HCT116 (cell line): ENCODE measurements at regions not wholly inside any gene's neighbourhood (a gene's known extent, or its start where the extent isn't known, plus 50 kb on each side); places are given as distances from the start of the nearest gene placed in this dataset.

Source experiments
- ATAC-seq: fragments of 200-7000 bp; cut with Tn5 transposase; 2 replicates; pipeline ENCODE4 v1.9.1; 2020; ENCODE audit warnings: mild to moderate bottlenecking, moderate library complexity
- BruUV-seq: library from RNA; stranded (reverse); fragments of 400-500 nt; replicated peaks from 2 replicates; lab custom pipeline; 2021; lab: Mats Ljungman, UMichigan
- CTCF ChIA-PET: fragments of 300-600 bp; sonication (Branson Sonifier 250); formaldehyde crosslinking; loops from one replicate; lab custom pipeline; 2021; ENCODE audit warnings: antibody characterized with exemption; lab: Charles Lee
- POLR2A ChIA-PET: fragments of 300-600, 350-600 bp; sonication (Branson Sonifier 250); formaldehyde crosslinking; loops from one replicate; lab custom pipeline; 2021; ENCODE audit warnings: antibody characterized with exemption; lab: Charles Lee
- RAD21 ChIA-PET, 2 experiments: fragments of 300-600 bp; sonication (Branson Sonifier 250); formaldehyde crosslinking; loops; one replicate each; lab custom pipeline; 2023; ENCODE audit warnings: low total read pairs in 2 of 2; ENCODE audit not compliant: uncharacterized antibody in 2 of 2, unreplicated experiment in 2 of 2, low non-redundant PET in 1 of 2; lab: Charles Lee
- DNase-seq: peaks from one replicate; pipeline ENCODE4 v3.0.0-alpha.2; 2010; ENCODE audit warnings: low read depth, low spot score
- H2AFZ ChIP-seq: fragments of 200-600 bp; shearing (Covaris generic), sonication (generic); 2 replicates; pipeline ENCODE4 v1.6.1; 2017; ENCODE audit warnings: low read depth, mixed run types, mixed read lengths, antibody characterized with exemption, low read length; ENCODE audit not compliant: poor library complexity, severe bottlenecking
- H3K27ac ChIP-seq: 2 replicates; pipeline ENCODE4 v1.5.1; 2012; ENCODE audit warnings: low read depth, low read length
- H3K27me3 ChIP-seq: fragments of 200-600 bp; sonication (generic); 2 replicates; pipeline ENCODE4 v1.6.1; 2016; ENCODE audit warnings: mixed run types, low read length, mixed read lengths; ENCODE audit not compliant: insufficient read depth
- H3K36me3 ChIP-seq, 2 experiments: fragments of 200-500 bp in 1 of 2; fragments of 200-600 bp in 1 of 2; sonication (Bioruptor generic) in 1 of 2; sonication (generic) in 1 of 2; 2 replicates each; pipeline versions ENCODE4 v1.5.1 to v1.6.1; 2014 to 2016; ENCODE audit warnings: low read length in 2 of 2, inconsistent platforms in 1 of 2, mixed read lengths in 1 of 2, mixed run types in 1 of 2; ENCODE audit not compliant: insufficient read depth in 2 of 2, control insufficient read depth in 1 of 2
- H3K4me1 ChIP-seq, 2 experiments: fragments of 200-600 bp in 1 of 2; sonication (generic) in 1 of 2; 2 replicates each; pipeline versions ENCODE4 v1.5.1 to v1.6.1; 2012 to 2017; ENCODE audit warnings: low read length in 2 of 2, inconsistent platforms in 1 of 2, mild to moderate bottlenecking in 1 of 2, mixed read lengths in 1 of 2, mixed run types in 1 of 2, moderate library complexity in 1 of 2; ENCODE audit not compliant: insufficient read depth in 2 of 2, control insufficient read depth in 1 of 2
- H3K4me2 ChIP-seq: fragments of 200-600 bp; sonication (generic); 2 replicates; pipeline ENCODE4 v1.6.1; 2017; ENCODE audit warnings: mixed run types, low read length, mixed read lengths
- H3K4me3 ChIP-seq, 2 experiments: fragments of 200-600 bp in 1 of 2; sonication (generic) in 1 of 2; replicated peaks in 1 of 2; 2 replicates each; pipeline ENCODE4 v1.5.1; 2011 to 2016; ENCODE audit warnings: low read length in 2 of 2, control low read depth in 1 of 2, low read depth in 1 of 2, mild to moderate bottlenecking in 1 of 2, mixed read lengths in 1 of 2, mixed run types in 1 of 2
- H3K79me2 ChIP-seq: fragments of 200-600 bp; sonication (generic); 2 replicates; pipeline ENCODE4 v1.6.1; 2017; ENCODE audit warnings: mild to moderate bottlenecking, mixed run types, low read length, moderate library complexity, mixed read lengths; ENCODE audit not compliant: insufficient read depth
- H3K9ac ChIP-seq: fragments of 200-600 bp; sonication (generic); 2 replicates; pipeline ENCODE4 v1.6.1; 2016; ENCODE audit warnings: low read length, mixed read lengths
- H3K9me2 ChIP-seq: fragments of 200-600 bp; sonication (generic), shearing (Covaris generic); 2 replicates; pipeline ENCODE4 v1.6.1; 2017; ENCODE audit warnings: mixed run types, mild to moderate bottlenecking, moderate library complexity; ENCODE audit not compliant: insufficient read depth
- H3K9me3 ChIP-seq, 2 experiments: fragments of 200-500 bp in 1 of 2; fragments of 200-600 bp in 1 of 2; sonication (Bioruptor generic) in 1 of 2; sonication (generic) in 1 of 2; 2 replicates each; pipeline ENCODE4 v1.6.1; 2014 to 2017; ENCODE audit warnings: low read length in 2 of 2, mixed read lengths in 2 of 2, inconsistent platforms in 1 of 2, low read depth in 1 of 2, mild to moderate bottlenecking in 1 of 2, mixed run types in 1 of 2, moderate library complexity in 1 of 2; ENCODE audit not compliant: control insufficient read depth in 1 of 2, insufficient read depth in 1 of 2
- H4K20me1 ChIP-seq: fragments of 200-600 bp; sonication (generic), shearing (Covaris generic); 2 replicates; pipeline ENCODE4 v1.6.1; 2017; ENCODE audit warnings: mixed run types, mild to moderate bottlenecking, moderate library complexity; ENCODE audit not compliant: insufficient read depth
- ATF3 ChIP-seq: IDR thresholded peaks from 2 replicates; pipeline ENCODE4 v1.6.1; 2012
- CBX3 ChIP-seq: IDR thresholded peaks from 2 replicates; pipeline ENCODE4 v1.6.1; 2012; ENCODE audit warnings: low read depth
- CTCF ChIP-seq, 3 experiments: fragments of 200-600 bp in 1 of 3; sonication (generic) in 1 of 3; IDR thresholded peaks in 2 of 3; conservative IDR thresholded peaks in 1 of 3; 2 replicates each; pipeline ENCODE4 v1.5.1; 2012 to 2017; ENCODE audit warnings: low read depth in 2 of 3, low read length in 2 of 3, antibody characterized with exemption in 1 of 3, borderline replicate concordance in 1 of 3, control low read depth in 1 of 3, mild to moderate bottlenecking in 1 of 3, mixed read lengths in 1 of 3, mixed run types in 1 of 3, moderate library complexity in 1 of 3; ENCODE audit not compliant: insufficient read depth in 1 of 3
- EZH2 ChIP-seq: fragments of 200-600 bp; sonication (generic); IDR thresholded peaks from 2 replicates; pipeline ENCODE4 v1.6.1; 2017; ENCODE audit warnings: antibody characterized with exemption, mixed run types
- EZH2phosphoT487 ChIP-seq: fragments of 200-600 bp; IDR thresholded peaks from 2 replicates; pipeline ENCODE4 v1.6.1; 2018; ENCODE audit warnings: antibody characterized with exemption, borderline replicate concordance
- FOSL1 ChIP-seq: IDR thresholded peaks from 2 replicates; pipeline ENCODE4 v1.6.1; 2012; ENCODE audit warnings: low read depth
- JUND ChIP-seq: IDR thresholded peaks from 2 replicates; pipeline ENCODE4 v1.6.1; 2012
- MAX ChIP-seq: IDR thresholded peaks from 2 replicates; pipeline ENCODE4 v1.6.1; 2012
- POLR2AphosphoS5 ChIP-seq: IDR thresholded peaks from 2 replicates; pipeline ENCODE4 v1.6.1; 2011; ENCODE audit warnings: mild to moderate bottlenecking, low read depth, low read length, moderate library complexity
- RAD21 ChIP-seq: IDR thresholded peaks from 2 replicates; pipeline ENCODE4 v1.6.1; 2012; ENCODE audit warnings: low read depth, mild to moderate bottlenecking
- SIN3A ChIP-seq: IDR thresholded peaks from 2 replicates; pipeline ENCODE4 v1.6.1; 2012; ENCODE audit warnings: low read depth
- SP1 ChIP-seq: IDR thresholded peaks from 2 replicates; pipeline ENCODE4 v1.6.1; 2012; ENCODE audit warnings: low read depth
- SRF ChIP-seq: IDR thresholded peaks from 2 replicates; pipeline ENCODE4 v1.6.1; 2012; ENCODE audit warnings: low read depth
- YY1 ChIP-seq: IDR thresholded peaks from 2 replicates; pipeline ENCODE4 v1.6.1; 2011; ENCODE audit warnings: low read length, low read depth, moderate library complexity, mild to moderate bottlenecking; ENCODE audit not compliant: insufficient replicate concordance; ENCODE audit errors: extremely low read depth
- ZFX ChIP-seq: fragments of 450-650 bp; IDR thresholded peaks from 2 replicates; pipeline ENCODE4 v1.6.1; 2017
- ZNF274 ChIP-seq: fragments of 200-500 bp; sonication (Bioruptor generic); IDR thresholded peaks from 2 replicates; pipeline ENCODE4 v1.6.1; 2014; ENCODE audit warnings: mild to moderate bottlenecking, low read depth, low read length, inconsistent platforms
- intact Hi-C: fragments of 100-400 bp; cut with micrococcal nuclease; formaldehyde crosslinking; loops from 2 replicates; pipeline ENCODE4 v1.10.0; 2022
- TF ChIP-seq, protein P1 (sequence below): IDR thresholded peaks from 2 replicates; pipeline ENCODE4 v1.6.1; 2011; ENCODE audit warnings: mild to moderate bottlenecking, low read length, moderate library complexity; ENCODE audit not compliant: insufficient replicate concordance; ENCODE audit errors: extremely low read depth
- TF ChIP-seq, protein P2 (sequence below): IDR thresholded peaks from 2 replicates; pipeline ENCODE4 v1.6.1; 2012; ENCODE audit warnings: low read depth

GRCh38 chr7:97272237-97272975, 154.9 kb downstream of the SDHAF3 start:
- no peaks in the 10 kb centered on the region for H3K79me2 ChIP-seq
- no peaks in the 10 kb centered on the region for H3K4me1 ChIP-seq
- H3K9ac ChIP-seq = no peak overlapping the region
- no peaks in the 10 kb centered on the region for H3K9me3 ChIP-seq
- ChIA-PET RAD21 (no interaction called here), POLR2A (no interaction called here), CTCF (no interaction called here)
- no TSS peak for BruUV-seq
- H3K27ac ChIP-seq = no peak overlapping the region
- H3K36me3 ChIP-seq = no peaks in the 10 kb centered on the region
- H3K4me2 ChIP-seq = no peak overlapping the region
- no peak overlapping the region for H2AFZ ChIP-seq
- intact Hi-C loops = no loop called here
- no peak for TF ChIP-seq ZFX
- TF ChIP-seq FOSL1 = no peak
- no peak for TF ChIP-seq CTCF (IDR thresholded peaks at IDR 0.05 in 2 of 3, conservative IDR thresholded peaks at IDR 0.05 in 1 of 3; ENCODE audit: borderline replicate concordance in 1 of 3, insufficient read depth in 1 of 3, low read depth in 2 of 3, low read length in 2 of 3)
- no peak for TF ChIP-seq ZNF274
- TF ChIP-seq YY1 = no peak
- no peak for TF ChIP-seq EZH2phosphoT487
- no peak for TF ChIP-seq RAD21
- TF ChIP-seq, protein P1, sequence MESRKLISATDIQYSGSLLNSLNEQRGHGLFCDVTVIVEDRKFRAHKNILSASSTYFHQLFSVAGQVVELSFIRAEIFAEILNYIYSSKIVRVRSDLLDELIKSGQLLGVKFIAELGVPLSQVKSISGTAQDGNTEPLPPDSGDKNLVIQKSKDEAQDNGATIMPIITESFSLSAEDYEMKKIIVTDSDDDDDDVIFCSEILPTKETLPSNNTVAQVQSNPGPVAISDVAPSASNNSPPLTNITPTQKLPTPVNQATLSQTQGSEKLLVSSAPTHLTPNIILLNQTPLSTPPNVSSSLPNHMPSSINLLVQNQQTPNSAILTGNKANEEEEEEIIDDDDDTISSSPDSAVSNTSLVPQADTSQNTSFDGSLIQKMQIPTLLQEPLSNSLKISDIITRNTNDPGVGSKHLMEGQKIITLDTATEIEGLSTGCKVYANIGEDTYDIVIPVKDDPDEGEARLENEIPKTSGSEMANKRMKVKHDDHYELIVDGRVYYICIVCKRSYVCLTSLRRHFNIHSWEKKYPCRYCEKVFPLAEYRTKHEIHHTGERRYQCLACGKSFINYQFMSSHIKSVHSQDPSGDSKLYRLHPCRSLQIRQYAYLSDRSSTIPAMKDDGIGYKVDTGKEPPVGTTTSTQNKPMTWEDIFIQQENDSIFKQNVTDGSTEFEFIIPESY = no peak
- TF ChIP-seq CBX3 = no peak
- no peak for TF ChIP-seq EZH2
- no peak for TF ChIP-seq POLR2AphosphoS5
- TF ChIP-seq SP1 = no peak
- TF ChIP-seq SIN3A = no peak
- no peak for TF ChIP-seq ATF3
- no peak for TF ChIP-seq SRF
- no peak for TF ChIP-seq MAX
- no peak for TF ChIP-seq JUND
- TF ChIP-seq, protein P2, sequence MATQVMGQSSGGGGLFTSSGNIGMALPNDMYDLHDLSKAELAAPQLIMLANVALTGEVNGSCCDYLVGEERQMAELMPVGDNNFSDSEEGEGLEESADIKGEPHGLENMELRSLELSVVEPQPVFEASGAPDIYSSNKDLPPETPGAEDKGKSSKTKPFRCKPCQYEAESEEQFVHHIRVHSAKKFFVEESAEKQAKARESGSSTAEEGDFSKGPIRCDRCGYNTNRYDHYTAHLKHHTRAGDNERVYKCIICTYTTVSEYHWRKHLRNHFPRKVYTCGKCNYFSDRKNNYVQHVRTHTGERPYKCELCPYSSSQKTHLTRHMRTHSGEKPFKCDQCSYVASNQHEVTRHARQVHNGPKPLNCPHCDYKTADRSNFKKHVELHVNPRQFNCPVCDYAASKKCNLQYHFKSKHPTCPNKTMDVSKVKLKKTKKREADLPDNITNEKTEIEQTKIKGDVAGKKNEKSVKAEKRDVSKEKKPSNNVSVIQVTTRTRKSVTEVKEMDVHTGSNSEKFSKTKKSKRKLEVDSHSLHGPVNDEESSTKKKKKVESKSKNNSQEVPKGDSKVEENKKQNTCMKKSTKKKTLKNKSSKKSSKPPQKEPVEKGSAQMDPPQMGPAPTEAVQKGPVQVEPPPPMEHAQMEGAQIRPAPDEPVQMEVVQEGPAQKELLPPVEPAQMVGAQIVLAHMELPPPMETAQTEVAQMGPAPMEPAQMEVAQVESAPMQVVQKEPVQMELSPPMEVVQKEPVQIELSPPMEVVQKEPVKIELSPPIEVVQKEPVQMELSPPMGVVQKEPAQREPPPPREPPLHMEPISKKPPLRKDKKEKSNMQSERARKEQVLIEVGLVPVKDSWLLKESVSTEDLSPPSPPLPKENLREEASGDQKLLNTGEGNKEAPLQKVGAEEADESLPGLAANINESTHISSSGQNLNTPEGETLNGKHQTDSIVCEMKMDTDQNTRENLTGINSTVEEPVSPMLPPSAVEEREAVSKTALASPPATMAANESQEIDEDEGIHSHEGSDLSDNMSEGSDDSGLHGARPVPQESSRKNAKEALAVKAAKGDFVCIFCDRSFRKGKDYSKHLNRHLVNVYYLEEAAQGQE = no peak
- H3K4me3 ChIP-seq = no peak overlapping the region
- no peaks in the 10 kb centered on the region for H3K9me2 ChIP-seq
- no peak for ATAC-seq
- no peaks in the 10 kb centered on the region for H4K20me1 ChIP-seq
- no peak for DNase-seq
- peaks cover 5% of the 10 kb centered on the region; the same call in 1 of the 2 replicates for H3K27me3 ChIP-seq
